Neural progenitor cell (in vitro differentiated cells): ENCODE measurements at regions not wholly inside any gene's neighbourhood (a gene's known extent, or its start where the extent isn't known, plus 50 kb on each side); places are given as distances from the start of the nearest gene placed in this dataset.

Experiments
- DNase-seq: peaks from one replicate; pipeline ENCODE4 v3.0.0-alpha.2; 2016; ENCODE audit warnings: low spot score
- H2AFZ ChIP-seq: fragments of 200-600 bp; sonication (generic); replicated peaks from 2 replicates; pipeline ENCODE4 v1.6.1; 2016; ENCODE audit warnings: antibody characterized with exemption
- H3F3A ChIP-seq: fragments of 200-600 bp; sonication (generic); 2 replicates; pipeline ENCODE4 v1.6.1; 2016; ENCODE audit warnings: antibody characterized with exemption, low read depth
- H3K27ac ChIP-seq: fragments of 200-600 bp; sonication (generic); 2 replicates; pipeline ENCODE4 v1.5.1; 2016; ENCODE audit warnings: mild to moderate bottlenecking
- H3K27me3 ChIP-seq: fragments of 200-600 bp; sonication (generic); 2 replicates; pipeline ENCODE4 v1.6.1; 2016; ENCODE audit warnings: mild to moderate bottlenecking, moderate library complexity
- H3K36me3 ChIP-seq: fragments of 200-600 bp; sonication (generic); 2 replicates; pipeline ENCODE4 v1.5.1; 2016
- H3K4me1 ChIP-seq: fragments of 200-600 bp; sonication (generic); 2 replicates; pipeline ENCODE4 v1.6.1; 2016; ENCODE audit warnings: mixed run types
- H3K4me2 ChIP-seq: fragments of 200-600 bp; sonication (generic); 2 replicates; pipeline ENCODE4 v1.6.1; 2016
- H3K4me3 ChIP-seq: fragments of 200-600 bp; sonication (generic); 2 replicates; pipeline ENCODE4 v1.5.1; 2016
- H3K79me2 ChIP-seq: fragments of 200-600 bp; sonication (generic); 2 replicates; pipeline ENCODE4 v1.6.1; 2016; ENCODE audit warnings: low read depth
- H3K9ac ChIP-seq: fragments of 200-600 bp; sonication (generic); 2 replicates; pipeline ENCODE4 v1.6.1; 2016
- H3K9me3 ChIP-seq: fragments of 200-600 bp; sonication (generic); 2 replicates; pipeline ENCODE4 v1.5.1; 2016; ENCODE audit warnings: low read depth
- H4K20me1 ChIP-seq: fragments of 200-600 bp; sonication (generic); 2 replicates; pipeline ENCODE4 v1.6.1; 2016; ENCODE audit warnings: low read depth
- H3K27ac Mint-ChIP-seq: 3 replicates; pipeline ENCODE4 v1.8.0; 2021; ENCODE audit warnings: mixed read lengths
- H3K27me3 Mint-ChIP-seq: 2 replicates; pipeline ENCODE4 v1.8.0; 2022; ENCODE audit warnings: low read depth, mild to moderate bottlenecking, inconsistent platforms, moderate library complexity, mixed read lengths; ENCODE audit not compliant: insufficient read depth
- H3K36me3 Mint-ChIP-seq: 3 replicates; pipeline ENCODE4 v1.8.0; 2021; ENCODE audit warnings: mixed read lengths
- H3K4me1 Mint-ChIP-seq: 3 replicates; pipeline ENCODE4 v1.8.0; 2021; ENCODE audit warnings: mixed read lengths
- H3K4me3 Mint-ChIP-seq: 3 replicates; pipeline ENCODE4 v1.8.0; 2021; ENCODE audit warnings: mild to moderate bottlenecking, moderate library complexity, mixed read lengths
- H3K9me3 Mint-ChIP-seq: 3 replicates; pipeline ENCODE4 v1.8.0; 2020; ENCODE audit warnings: mixed read lengths
- CTCF ChIP-seq: fragments of 200-600 bp; sonication (generic); IDR thresholded peaks from 2 replicates; pipeline ENCODE4 v1.5.1; 2017; ENCODE audit warnings: antibody characterized with exemption, mild to moderate bottlenecking
- EZH2 ChIP-seq: fragments of 200-600 bp; sonication (generic); IDR thresholded peaks from 2 replicates; pipeline ENCODE4 v1.6.1; 2017; ENCODE audit warnings: antibody characterized with exemption, mild to moderate bottlenecking, moderate library complexity
- EZH2phosphoT487 ChIP-seq: fragments of 200-600 bp; sonication (generic); IDR thresholded peaks from 2 replicates; pipeline ENCODE4 v1.6.1; 2017; ENCODE audit warnings: antibody characterized with exemption

- H3K4me1 ChIP-seq: no peaks in the 10 kb centered on the region
- TF ChIP-seq EZH2 (no peak), CTCF (no peak), EZH2phosphoT487 (no peak)
- DNase-seq: no peak
- Mint-ChIP-seq H3K27ac (no peak overlapping the region), H3K4me1 (no peaks in the 10 kb centered on the region), H3K4me3 (no peak overlapping the region), H3K36me3 (no peaks in the 10 kb centered on the region), H3K27me3 (no peaks in the 10 kb centered on the region), H3K9me3 (no peaks in the 10 kb centered on the region)
- no peaks in the 10 kb centered on the region for H4K20me1 ChIP-seq
- H3K27me3 ChIP-seq: no peaks in the 10 kb centered on the region
- no peak overlapping the region for H3K27ac ChIP-seq
- H3K9me3 ChIP-seq: no peaks in the 10 kb centered on the region
- no peaks in the 10 kb centered on the region for H3F3A ChIP-seq
- H3K79me2 ChIP-seq: no peaks in the 10 kb centered on the region
- H2AFZ ChIP-seq: no peak overlapping the region
- no peak overlapping the region for H3K4me2 ChIP-seq
- H3K9ac ChIP-seq: no peak overlapping the region
- no peaks in the 10 kb centered on the region for H3K36me3 ChIP-seq
- H3K4me3 ChIP-seq: no peak overlapping the region
Measured at GRCh38 chr21:24903994-24904635, 703.2 kb downstream of the MRPL39 start.

- Mint-ChIP-seq H3K36me3 (no peaks in the 10 kb centered on the region), H3K4me3 (no peak overlapping the region), H3K27ac (no peak overlapping the region), H3K27me3 (no peaks in the 10 kb centered on the region), H3K4me1 (no peaks in the 10 kb centered on the region), H3K9me3 (no peaks in the 10 kb centered on the region)
- Histone ChIP-seq H3K9ac (no peak overlapping the region), H3K36me3 (no peaks in the 10 kb centered on the region), H3K4me3 (no peak overlapping the region), H3F3A (no peaks in the 10 kb centered on the region), H3K27me3 (no peaks in the 10 kb centered on the region), H2AFZ (no peak overlapping the region), H3K27ac (no peak overlapping the region), H3K9me3 (no peaks in the 10 kb centered on the region), H4K20me1 (no peaks in the 10 kb centered on the region), H3K4me2 (no peak overlapping the region), H3K79me2 (no peaks in the 10 kb centered on the region), H3K4me1 (no peaks in the 10 kb centered on the region)
- no peak for TF ChIP-seq EZH2phosphoT487
- no peak for TF ChIP-seq EZH2
- TF ChIP-seq CTCF: no peak
- DNase-seq: no peak
Measured at GRCh38 chr21:24899138-24899537, 708.1 kb downstream of the MRPL39 start.

DNA sequence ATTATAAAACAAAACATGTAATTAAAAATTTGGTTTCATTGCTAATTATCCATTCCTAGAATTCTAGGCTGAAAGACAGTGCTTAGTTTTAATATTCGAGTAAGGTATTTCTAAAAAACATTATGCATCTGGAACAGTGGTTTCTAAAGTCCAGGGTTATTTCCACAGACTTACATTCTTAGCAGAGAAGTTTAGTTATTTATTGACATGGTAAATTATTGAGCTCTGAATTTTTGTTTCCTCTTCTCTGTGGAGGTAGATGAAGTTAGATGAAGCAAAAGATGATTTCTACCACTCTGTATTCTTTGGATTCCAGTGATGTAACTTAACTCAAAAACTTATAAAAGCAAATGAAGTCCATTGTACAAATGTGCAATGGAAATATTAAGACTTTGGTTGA, 709.4 kb downstream of the MRPL39 start:
- TF ChIP-seq EZH2 (no peak), EZH2phosphoT487 (no peak), CTCF (no peak)
- Histone ChIP-seq H3K27me3 (no peaks in the 10 kb centered on the region), H4K20me1 (no peaks in the 10 kb centered on the region), H3K4me1 (no peaks in the 10 kb centered on the region), H3K27ac (no peak overlapping the region), H3K4me3 (no peak overlapping the region), H3K9ac (no peak overlapping the region), H3K79me2 (no peaks in the 10 kb centered on the region), H3F3A (no peaks in the 10 kb centered on the region), H3K4me2 (no peak overlapping the region), H3K9me3 (no peaks in the 10 kb centered on the region), H2AFZ (no peak overlapping the region), H3K36me3 (no peaks in the 10 kb centered on the region)
- no peak overlapping the region for H3K4me3 Mint-ChIP-seq
- H3K4me1 Mint-ChIP-seq: no peaks in the 10 kb centered on the region
- no peaks in the 10 kb centered on the region for H3K9me3 Mint-ChIP-seq
- no peak for DNase-seq
- no peaks in the 10 kb centered on the region for H3K36me3 Mint-ChIP-seq
- H3K27me3 Mint-ChIP-seq: no peaks in the 10 kb centered on the region
- no peak overlapping the region for H3K27ac Mint-ChIP-seq
